ENCODE measurements at regions not wholly inside any gene's neighbourhood (a gene's known extent, or its start where the extent isn't known, plus 50 kb on each side); places are given as distances from the start of the nearest gene placed in this dataset.

DNA sequence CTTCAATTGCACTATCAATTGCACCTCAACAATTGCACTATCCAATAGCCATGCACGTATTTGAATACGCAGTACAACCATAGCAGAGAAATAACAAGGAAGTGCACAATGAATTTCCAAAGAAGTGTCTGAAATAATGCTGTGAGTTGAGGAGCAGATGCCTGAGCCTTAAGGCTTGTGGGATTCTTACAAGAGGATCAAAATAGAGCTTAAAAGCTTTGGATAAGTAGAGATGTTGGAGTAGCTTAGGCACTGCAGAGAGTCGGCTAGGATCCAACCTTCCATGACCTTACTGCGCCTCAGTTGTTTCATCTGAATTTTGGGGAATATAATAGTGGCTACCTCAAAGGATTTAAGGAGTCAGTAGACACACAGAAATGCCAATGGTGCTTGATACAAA, 196.1 kb upstream of the FLRT2 start:
- FAIRE-seq: no peak
- H3K36me3 ChIP-seq (ENCODE audit: control insufficient read depth, insufficient read depth, low read length): no peaks in the 10 kb centered on the region
- H3K4me3 ChIP-seq (ENCODE audit: low read depth, low read length): no peak overlapping the region
- H3K27me3 ChIP-seq (ENCODE audit: control insufficient read depth, insufficient read depth, low read length): no peaks in the 10 kb centered on the region
- no peak for DNase-seq (ENCODE audit: low read depth)
- TF ChIP-seq CTCF (IDR thresholded peaks at IDR 0.05; ENCODE audit: insufficient read depth, low read length, severe bottlenecking): no peak

DNA sequence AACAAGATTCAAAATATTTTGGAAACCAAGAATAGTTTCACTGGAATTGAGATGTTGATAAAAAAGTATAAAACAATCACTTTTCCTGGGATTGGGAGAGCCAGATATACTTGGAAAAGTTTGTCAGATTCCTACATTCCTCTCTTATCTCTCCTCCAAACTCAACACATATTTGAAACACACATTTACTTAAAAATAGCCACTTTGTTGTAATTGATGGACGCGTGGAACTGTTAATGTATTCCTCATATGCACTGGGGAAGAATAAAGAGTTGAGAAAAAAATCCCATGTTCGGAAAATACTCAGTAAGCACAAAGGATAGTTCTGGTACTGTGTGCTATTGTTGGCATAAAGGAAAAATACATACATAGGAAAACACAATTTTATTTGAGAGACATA, 195.6 kb upstream of the FLRT2 start:
- no peak overlapping the region for H3K4me3 ChIP-seq (ENCODE audit: low read depth, low read length)
- no peaks in the 10 kb centered on the region for H3K27me3 ChIP-seq (ENCODE audit: control insufficient read depth, insufficient read depth, low read length)
- FAIRE-seq (no peak), DNase-seq (ENCODE audit: low read depth) (no peak)
- no peaks in the 10 kb centered on the region for H3K36me3 ChIP-seq (ENCODE audit: control insufficient read depth, insufficient read depth, low read length)
- TF ChIP-seq CTCF (IDR thresholded peaks at IDR 0.05; ENCODE audit: insufficient read depth, low read length, severe bottlenecking): no peak

DNA sequence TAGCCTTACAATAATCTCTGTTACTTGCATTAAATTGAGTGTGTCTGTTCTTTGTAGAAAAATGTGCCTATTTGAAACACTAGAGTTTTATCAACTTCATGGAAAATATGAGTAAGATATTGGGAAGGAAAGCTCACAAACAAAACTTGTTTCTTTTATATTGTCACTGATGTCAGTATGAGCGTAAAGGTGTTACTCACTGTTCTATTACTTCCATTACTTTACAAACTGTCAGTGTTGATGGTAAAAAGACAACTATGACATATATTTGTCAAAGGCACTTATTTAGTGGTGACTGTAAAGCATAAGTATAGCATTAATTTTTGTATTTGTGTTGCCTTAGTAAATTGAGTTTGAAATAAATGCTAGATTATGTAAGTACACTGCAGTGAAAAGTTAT, 193.7 kb upstream of the FLRT2 start:
- TF ChIP-seq CTCF (IDR thresholded peaks at IDR 0.05; ENCODE audit: insufficient read depth, low read length, severe bottlenecking): no peak
- H3K27me3 ChIP-seq (ENCODE audit: control insufficient read depth, insufficient read depth, low read length): no peaks in the 10 kb centered on the region
- FAIRE-seq: no peak
- no peaks in the 10 kb centered on the region for H3K36me3 ChIP-seq (ENCODE audit: control insufficient read depth, insufficient read depth, low read length)
- no peak overlapping the region for H3K4me3 ChIP-seq (ENCODE audit: low read depth, low read length)
- no peak for DNase-seq (ENCODE audit: low read depth)

DNA sequence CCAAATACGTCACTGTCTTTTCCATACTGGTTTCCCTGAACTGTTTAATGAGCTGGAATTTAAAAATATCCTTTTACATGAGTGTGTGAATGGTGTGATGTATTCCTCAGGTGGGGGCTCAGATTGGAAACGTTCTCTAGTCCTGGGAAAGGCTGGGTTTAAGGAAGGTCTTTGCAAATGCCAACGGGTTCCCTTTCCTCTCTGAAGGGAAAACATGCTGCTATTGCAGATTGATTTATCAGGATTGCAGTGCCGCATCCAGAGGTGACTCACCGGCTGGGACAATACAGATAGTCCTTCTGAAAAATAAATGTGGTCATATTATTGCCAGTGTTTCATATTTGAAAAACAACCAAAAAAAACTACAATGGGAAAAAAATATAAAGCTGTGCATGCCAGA, 193.1 kb upstream of the FLRT2 start:
- no peaks in the 10 kb centered on the region for H3K36me3 ChIP-seq (ENCODE audit: control insufficient read depth, insufficient read depth, low read length)
- H3K27me3 ChIP-seq (ENCODE audit: control insufficient read depth, insufficient read depth, low read length): no peaks in the 10 kb centered on the region
- DNase-seq (ENCODE audit: low read depth): no peak
- no peak for FAIRE-seq
- no peak overlapping the region for H3K4me3 ChIP-seq (ENCODE audit: low read depth, low read length)
- no peak for TF ChIP-seq CTCF (IDR thresholded peaks at IDR 0.05; ENCODE audit: insufficient read depth, low read length, severe bottlenecking)

- Histone ChIP-seq H3K4me3 (ENCODE audit: low read depth, low read length) (no peak overlapping the region), H3K27me3 (ENCODE audit: control insufficient read depth, insufficient read depth, low read length) (no peaks in the 10 kb centered on the region), H3K36me3 (ENCODE audit: control insufficient read depth, insufficient read depth, low read length) (no peaks in the 10 kb centered on the region)
- no peak for FAIRE-seq
- TF ChIP-seq CTCF (IDR thresholded peaks at IDR 0.05; ENCODE audit: insufficient read depth, low read length, severe bottlenecking): no peak
- no peak for DNase-seq (ENCODE audit: low read depth)
Observed at GRCh38 chr14:85338895-85339294, 191.0 kb upstream of the FLRT2 start.

GRCh38 chr14:85342858-85343607, 186.9 kb upstream of the FLRT2 start:
- no peaks in the 10 kb centered on the region for H3K27me3 ChIP-seq (ENCODE audit: control insufficient read depth, insufficient read depth, low read length)
- TF ChIP-seq CTCF (IDR thresholded peaks at IDR 0.05; ENCODE audit: insufficient read depth, low read length, severe bottlenecking): no peak
- FAIRE-seq (no peak), DNase-seq (ENCODE audit: low read depth) (no peak)
- H3K36me3 ChIP-seq (ENCODE audit: control insufficient read depth, insufficient read depth, low read length): no peaks in the 10 kb centered on the region
- no peak overlapping the region for H3K4me3 ChIP-seq (ENCODE audit: low read depth, low read length)
